ENCODE measurements at regions not wholly inside any gene's neighbourhood (a gene's known extent, or its start where the extent isn't known, plus 50 kb on each side); places are given as distances from the start of the nearest gene placed in this dataset.
"Not testable (repeated sequence)": the region's sequence is repeated elsewhere in the genome, so short reads cannot be mapped to it uniquely, and the experiment has no call there.

DNA sequence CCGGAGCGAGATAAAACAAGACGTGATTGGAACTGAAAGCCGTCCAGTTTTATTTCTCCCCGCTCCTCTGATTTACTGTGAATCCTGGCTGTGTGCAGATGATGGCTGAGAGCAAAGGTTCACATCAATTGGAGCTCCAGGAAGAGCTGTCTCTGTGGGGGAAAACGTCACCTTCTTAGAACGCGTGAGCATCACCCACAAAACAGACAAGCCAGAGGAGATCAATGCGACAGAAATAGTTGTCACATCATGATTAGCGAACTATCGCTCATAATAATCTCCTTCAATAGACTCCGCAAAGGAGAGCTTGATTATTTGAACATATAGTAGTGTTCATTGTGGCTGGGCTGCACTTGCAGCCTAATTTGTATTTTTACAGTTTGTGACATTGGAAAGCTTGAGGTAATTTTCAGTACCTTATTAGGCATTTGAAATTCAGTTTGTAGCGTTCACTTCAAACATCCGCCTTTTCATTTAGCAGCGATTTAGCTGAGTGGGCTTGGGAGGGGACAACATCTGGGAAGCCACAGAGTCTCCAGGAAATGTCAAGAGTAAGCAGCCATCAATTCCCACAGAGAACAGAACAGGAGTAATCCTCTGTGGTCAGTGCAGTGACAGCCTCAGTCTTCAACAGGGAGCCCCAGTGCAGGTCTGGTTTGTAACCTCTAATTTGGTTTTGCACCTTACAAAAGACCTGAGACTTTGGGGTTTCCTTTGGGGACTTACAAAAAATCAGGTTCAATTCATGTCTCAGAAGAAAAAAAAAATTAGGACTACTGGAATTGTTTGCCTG is 276.8 kb upstream of the PFKP start:
- no peaks in the 10 kb centered on the region for H3K4me1 ChIP-seq (ENCODE audit: control insufficient read depth in 5 of 5, insufficient read depth in 5 of 5, low read length in 5 of 5)
- no peak overlapping the region for H3K4me3 ChIP-seq (ENCODE audit: low read depth in 1 of 5, low read length in 5 of 5)
- H3K36me3 ChIP-seq (ENCODE audit: control insufficient read depth in 5 of 5, insufficient read depth in 5 of 5, low read length in 5 of 5): no peaks in the 10 kb centered on the region
- H3K27me3 ChIP-seq (ENCODE audit: control insufficient read depth in 5 of 5, insufficient read depth in 4 of 5, low read length in 5 of 5): no peaks in the 10 kb centered on the region
- no peak overlapping the region for H3K9ac ChIP-seq (ENCODE audit: low read length in 5 of 5)
- no peak overlapping the region for H3K27ac ChIP-seq (ENCODE audit: low read depth, low read length)
- peaks cover 0 to 6% (median 0%) of the 10 kb centered on the region in 5 donors for H3K9me3 ChIP-seq (ENCODE audit: control insufficient read depth in 5 of 5, low read length in 5 of 5)

DNA sequence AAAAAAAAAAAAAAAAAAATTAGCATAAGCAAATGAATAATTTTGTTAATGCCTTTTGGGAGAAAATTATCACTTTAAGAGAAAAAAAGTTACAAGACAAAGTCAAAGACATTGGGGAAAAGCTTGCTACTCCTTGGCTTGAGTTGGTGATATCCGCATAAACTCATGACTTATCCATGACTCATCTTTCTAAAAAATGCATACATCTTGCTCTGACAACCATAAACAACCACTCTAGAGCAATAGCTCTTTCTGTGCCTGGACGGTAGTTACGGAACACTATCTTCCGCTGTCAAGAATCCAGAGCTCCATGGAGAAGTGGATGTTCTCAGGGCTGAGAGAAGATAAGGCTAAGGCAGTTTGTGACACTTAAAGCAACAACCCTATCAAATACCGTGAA is 281.1 kb upstream of the PFKP start:
- Histone ChIP-seq H3K9me3 (ENCODE audit: control insufficient read depth in 5 of 5, low read length in 5 of 5) (no peaks in the 10 kb centered on the region), H3K27ac (ENCODE audit: low read depth, low read length) (no peak overlapping the region), H3K4me1 (ENCODE audit: control insufficient read depth in 5 of 5, insufficient read depth in 5 of 5, low read length in 5 of 5) (no peaks in the 10 kb centered on the region), H3K27me3 (ENCODE audit: control insufficient read depth in 5 of 5, insufficient read depth in 4 of 5, low read length in 5 of 5) (peaks cover 0 to 11% (median 2%) of the 10 kb centered on the region in 5 donors), H3K9ac (ENCODE audit: low read length in 5 of 5) (no peak overlapping the region), H3K4me3 (ENCODE audit: low read depth in 1 of 5, low read length in 5 of 5) (no peak overlapping the region), H3K36me3 (ENCODE audit: control insufficient read depth in 5 of 5, insufficient read depth in 5 of 5, low read length in 5 of 5) (no peaks in the 10 kb centered on the region)

DNA sequence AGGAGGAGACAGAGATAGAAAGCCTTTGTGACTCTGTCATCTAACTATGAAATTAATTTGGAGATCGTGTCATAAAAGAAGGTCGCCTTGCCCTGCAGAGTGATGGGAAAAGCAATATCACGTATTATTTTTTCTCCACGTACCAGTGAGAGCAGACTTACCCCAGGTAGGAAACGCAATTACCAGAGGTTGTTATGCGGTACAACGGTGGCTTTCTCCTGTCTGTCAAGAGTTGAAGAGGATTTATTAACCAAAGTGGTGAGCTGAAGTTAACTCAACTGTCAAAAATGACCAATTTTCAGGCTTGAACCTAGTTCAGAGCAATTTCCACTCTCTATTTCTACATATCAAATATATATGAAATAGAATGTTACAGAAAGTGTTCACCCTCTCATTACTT is 282.6 kb upstream of the PFKP start:
- H3K36me3 ChIP-seq (ENCODE audit: control insufficient read depth in 5 of 5, insufficient read depth in 5 of 5, low read length in 5 of 5): no peaks in the 10 kb centered on the region
- no peak overlapping the region for H3K4me3 ChIP-seq (ENCODE audit: low read depth in 1 of 5, low read length in 5 of 5)
- H3K27ac ChIP-seq (ENCODE audit: low read depth, low read length): no peak overlapping the region
- no peaks in the 10 kb centered on the region for H3K4me1 ChIP-seq (ENCODE audit: control insufficient read depth in 5 of 5, insufficient read depth in 5 of 5, low read length in 5 of 5)
- H3K27me3 ChIP-seq (ENCODE audit: control insufficient read depth in 5 of 5, insufficient read depth in 4 of 5, low read length in 5 of 5): peaks cover 0 to 11% (median 2%) of the 10 kb centered on the region in 5 donors
- H3K9ac ChIP-seq (ENCODE audit: low read length in 5 of 5): no peak overlapping the region
- no peaks in the 10 kb centered on the region for H3K9me3 ChIP-seq (ENCODE audit: control insufficient read depth in 5 of 5, low read length in 5 of 5)

DNA sequence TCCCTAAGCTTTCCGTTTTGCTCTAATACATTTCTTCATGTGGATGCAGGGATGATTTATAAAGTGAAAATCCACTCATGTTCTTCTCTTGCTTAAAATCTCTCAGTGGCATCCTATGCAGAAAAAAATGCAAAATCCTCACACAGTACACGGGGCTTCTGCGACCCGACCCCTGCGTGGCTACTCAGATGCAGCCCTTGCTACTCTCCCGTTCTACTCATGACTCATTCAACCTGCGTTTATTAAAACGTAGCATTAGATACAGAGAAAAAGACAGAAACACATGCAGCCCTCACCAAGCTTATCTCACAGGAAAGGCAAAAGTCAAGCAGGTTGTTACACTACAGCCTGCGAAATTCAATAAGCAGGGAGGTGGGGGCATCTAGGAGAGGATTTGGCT is 284.4 kb upstream of the PFKP start:
- Histone ChIP-seq H3K27ac (ENCODE audit: low read depth, low read length) (no peak overlapping the region), H3K27me3 (ENCODE audit: control insufficient read depth in 5 of 5, insufficient read depth in 4 of 5, low read length in 5 of 5) (peaks cover 0 to 11% (median 2%) of the 10 kb centered on the region in 5 donors), H3K4me3 (ENCODE audit: low read depth in 1 of 5, low read length in 5 of 5) (no peak overlapping the region), H3K9ac (ENCODE audit: low read length in 5 of 5) (no peak overlapping the region), H3K4me1 (ENCODE audit: control insufficient read depth in 5 of 5, insufficient read depth in 5 of 5, low read length in 5 of 5) (no peaks in the 10 kb centered on the region), H3K9me3 (ENCODE audit: control insufficient read depth in 5 of 5, low read length in 5 of 5) (no peaks in the 10 kb centered on the region), H3K36me3 (ENCODE audit: control insufficient read depth in 5 of 5, insufficient read depth in 5 of 5, low read length in 5 of 5) (no peaks in the 10 kb centered on the region)

DNA sequence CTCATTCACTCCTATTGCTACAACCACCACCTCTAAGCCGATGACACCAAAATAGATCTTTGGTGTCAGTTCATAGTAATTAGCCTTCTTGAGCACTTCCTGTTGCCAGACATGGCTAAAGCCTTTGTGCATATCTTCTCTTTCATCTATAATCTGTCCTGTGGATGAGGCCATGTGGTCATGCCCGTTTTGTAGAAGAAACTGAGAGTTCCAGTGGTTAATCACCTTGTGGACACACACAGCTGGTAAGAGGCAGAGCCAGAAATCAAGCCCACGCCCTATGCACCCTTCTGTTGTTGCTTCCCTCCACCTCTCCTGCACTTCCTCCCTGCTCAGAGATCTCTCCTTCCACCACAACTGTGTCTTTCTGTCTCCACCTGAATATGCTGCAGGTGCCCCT is 285.1 kb upstream of the PFKP start:
- Histone ChIP-seq H3K36me3 (ENCODE audit: control insufficient read depth in 5 of 5, insufficient read depth in 5 of 5, low read length in 5 of 5) (no peaks in the 10 kb centered on the region), H3K27me3 (ENCODE audit: control insufficient read depth in 5 of 5, insufficient read depth in 4 of 5, low read length in 5 of 5) (peaks cover 0 to 11% (median 2%) of the 10 kb centered on the region in 5 donors), H3K27ac (ENCODE audit: low read depth, low read length) (no peak overlapping the region), H3K4me3 (ENCODE audit: low read depth in 1 of 5, low read length in 5 of 5) (no peak overlapping the region), H3K9me3 (ENCODE audit: control insufficient read depth in 5 of 5, low read length in 5 of 5) (no peaks in the 10 kb centered on the region), H3K4me1 (ENCODE audit: control insufficient read depth in 5 of 5, insufficient read depth in 5 of 5, low read length in 5 of 5) (no peaks in the 10 kb centered on the region), H3K9ac (ENCODE audit: low read length in 5 of 5) (no peak overlapping the region)

DNA sequence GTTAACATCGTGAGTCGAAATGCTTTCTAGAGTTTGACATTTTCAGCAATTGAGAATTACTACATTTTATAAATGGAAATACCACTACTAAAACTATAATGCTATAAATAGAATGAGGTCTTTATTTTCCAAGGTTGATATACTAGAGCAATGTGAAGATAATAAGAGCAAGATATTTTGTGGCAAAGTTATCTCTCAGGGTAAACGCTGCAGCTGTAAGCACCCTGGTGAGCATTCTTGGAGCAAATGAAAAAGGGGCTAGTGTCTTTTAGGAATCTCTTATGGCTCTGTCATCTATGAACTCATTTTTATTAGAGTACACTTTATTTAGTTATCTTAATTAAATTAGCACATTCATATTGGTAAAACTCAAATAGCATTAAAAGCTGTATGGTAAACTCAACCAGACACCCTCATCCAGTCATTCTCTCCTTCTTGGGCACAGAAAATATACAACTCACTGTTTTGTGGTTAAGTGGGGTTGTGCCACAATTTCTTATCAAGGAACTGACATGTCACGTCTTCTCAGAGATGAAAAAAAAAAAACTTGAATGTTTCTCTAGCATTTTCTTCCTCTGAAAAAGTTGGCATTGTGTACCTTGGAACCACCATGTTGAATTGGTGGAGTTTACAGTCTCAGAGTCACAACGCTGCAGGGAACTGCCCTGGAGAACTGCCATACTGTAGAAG is 289.5 kb upstream of the PFKP start:
- Histone ChIP-seq H3K36me3 (ENCODE audit: control insufficient read depth in 5 of 5, insufficient read depth in 5 of 5, low read length in 5 of 5) (no peaks in the 10 kb centered on the region), H3K9ac (ENCODE audit: low read length in 5 of 5) (no peak overlapping the region), H3K27ac (ENCODE audit: low read depth, low read length) (no peak overlapping the region), H3K27me3 (ENCODE audit: control insufficient read depth in 5 of 5, insufficient read depth in 4 of 5, low read length in 5 of 5) (peaks cover 0 to 8% (median 3%) of the 10 kb centered on the region in 5 donors), H3K4me3 (ENCODE audit: low read depth in 1 of 5, low read length in 5 of 5) (no peak overlapping the region), H3K9me3 (ENCODE audit: control insufficient read depth in 5 of 5, low read length in 5 of 5) (peaks cover 0 to under 1% (median 0%) of the 10 kb centered on the region in 5 donors), H3K4me1 (ENCODE audit: control insufficient read depth in 5 of 5, insufficient read depth in 5 of 5, low read length in 5 of 5) (no peaks in the 10 kb centered on the region)

DNA sequence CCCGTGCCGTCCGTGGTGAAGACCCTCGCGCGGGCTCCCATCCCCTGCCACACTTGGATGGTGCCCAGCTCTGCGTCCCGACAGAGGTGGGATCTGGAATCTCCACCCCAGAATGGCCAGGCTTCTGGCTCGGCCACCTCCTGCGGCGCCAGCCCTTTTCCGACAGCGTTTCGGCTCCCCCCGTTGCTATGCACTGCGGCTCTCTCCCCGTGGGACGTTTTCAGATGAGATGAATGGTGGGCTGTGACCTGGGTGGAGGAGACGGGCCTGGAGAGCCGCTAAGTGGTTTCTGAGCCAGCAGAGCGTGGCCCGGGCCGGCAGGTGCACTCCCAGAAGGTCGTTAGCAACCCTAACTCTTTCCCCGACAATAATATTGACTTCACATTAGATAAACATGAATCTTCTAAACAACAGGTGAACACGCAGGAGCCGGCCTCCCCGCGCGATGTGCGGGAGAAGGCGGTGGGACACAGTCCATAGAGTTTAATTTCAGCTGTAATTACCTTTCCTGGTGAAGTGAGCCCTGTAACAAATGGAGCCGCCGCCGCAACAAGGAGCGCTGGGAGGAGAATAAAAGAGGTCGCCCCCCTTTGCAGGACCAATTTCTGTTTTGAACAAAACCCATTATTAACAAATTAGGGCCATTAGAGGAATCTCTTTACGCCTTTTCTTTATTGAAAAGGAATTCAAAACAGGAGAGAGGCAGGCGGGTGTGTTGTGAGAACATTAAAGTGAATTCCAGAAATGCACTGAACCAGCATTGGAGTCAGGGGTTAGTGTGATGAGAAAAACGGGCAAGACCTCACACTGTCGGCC is 294.3 kb upstream of the PFKP start:
- peaks cover 0 to 3% (median 0%) of the 10 kb centered on the region in 5 donors for H3K27me3 ChIP-seq (ENCODE audit: control insufficient read depth in 5 of 5, insufficient read depth in 4 of 5, low read length in 5 of 5)
- no peak overlapping the region for H3K9ac ChIP-seq (ENCODE audit: low read length in 5 of 5)
- no peaks in the 10 kb centered on the region for H3K36me3 ChIP-seq (ENCODE audit: control insufficient read depth in 5 of 5, insufficient read depth in 5 of 5, low read length in 5 of 5)
- H3K27ac ChIP-seq (ENCODE audit: low read depth, low read length): no peak overlapping the region
- H3K4me3 ChIP-seq (ENCODE audit: low read depth in 1 of 5, low read length in 5 of 5): no peak overlapping the region
- peaks cover 0 to 4% (median 0%) of the 10 kb centered on the region in 5 donors for H3K9me3 ChIP-seq (ENCODE audit: control insufficient read depth in 5 of 5, low read length in 5 of 5)
- no peaks in the 10 kb centered on the region for H3K4me1 ChIP-seq (ENCODE audit: control insufficient read depth in 5 of 5, insufficient read depth in 5 of 5, low read length in 5 of 5)

DNA sequence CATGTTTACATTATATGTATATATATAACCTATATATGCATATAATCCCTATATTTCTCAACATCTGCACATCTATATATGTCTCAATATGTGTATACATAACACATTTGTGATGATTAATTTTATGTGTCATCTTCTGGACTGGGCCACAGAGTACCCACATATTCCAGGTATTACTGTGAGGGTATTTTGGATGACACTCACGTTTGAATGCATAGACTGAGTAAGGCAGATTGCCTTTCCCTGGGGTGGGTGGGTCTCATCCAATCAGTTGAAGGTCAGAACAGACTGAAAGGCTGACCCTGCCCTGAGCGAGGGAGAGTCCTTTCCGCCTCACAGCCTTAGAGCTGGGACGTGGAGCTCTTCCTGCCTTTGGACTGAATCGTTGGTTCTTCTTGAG is 295.2 kb upstream of the PFKP start:
- no peak overlapping the region for H3K4me3 ChIP-seq (ENCODE audit: low read depth in 1 of 5, low read length in 5 of 5)
- H3K27ac ChIP-seq (ENCODE audit: low read depth, low read length): no peak overlapping the region
- peaks cover 0 to 3% (median 0%) of the 10 kb centered on the region in 5 donors for H3K27me3 ChIP-seq (ENCODE audit: control insufficient read depth in 5 of 5, insufficient read depth in 4 of 5, low read length in 5 of 5)
- H3K36me3 ChIP-seq (ENCODE audit: control insufficient read depth in 5 of 5, insufficient read depth in 5 of 5, low read length in 5 of 5): no peaks in the 10 kb centered on the region
- no peaks in the 10 kb centered on the region for H3K4me1 ChIP-seq (ENCODE audit: control insufficient read depth in 5 of 5, insufficient read depth in 5 of 5, low read length in 5 of 5)
- no peak overlapping the region for H3K9ac ChIP-seq (ENCODE audit: low read length in 5 of 5)
- H3K9me3 ChIP-seq (ENCODE audit: control insufficient read depth in 5 of 5, low read length in 5 of 5): peaks cover 0 to 4% (median 0%) of the 10 kb centered on the region in 5 donors

DNA sequence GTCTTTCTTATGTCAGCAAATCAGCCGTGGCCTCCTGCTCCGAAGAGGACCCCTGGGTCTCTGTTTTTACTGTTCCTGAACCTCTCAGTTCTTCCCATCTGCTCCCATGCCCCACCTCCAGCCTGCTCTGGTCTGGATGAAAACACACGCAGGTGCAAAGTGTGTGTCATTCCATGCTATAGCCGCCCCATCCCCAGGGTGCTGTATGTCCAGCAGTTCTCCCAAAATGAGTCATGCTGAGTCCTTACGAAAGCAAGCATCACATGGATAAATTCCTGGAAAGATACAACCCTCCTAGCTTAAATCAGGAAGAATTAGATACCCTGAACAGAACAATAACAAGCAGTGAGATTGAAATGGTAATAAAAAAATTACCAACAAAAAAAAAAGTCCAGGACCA is 300.1 kb upstream of the PFKP start:
- not testable (repeated sequence) for H3K4me1 ChIP-seq (ENCODE audit: control insufficient read depth in 5 of 5, insufficient read depth in 5 of 5, low read length in 5 of 5); H3K36me3 ChIP-seq (ENCODE audit: control insufficient read depth in 5 of 5, insufficient read depth in 5 of 5, low read length in 5 of 5); H3K27ac ChIP-seq (ENCODE audit: low read depth, low read length); H3K9ac ChIP-seq (ENCODE audit: low read length in 5 of 5); H3K4me3 ChIP-seq (ENCODE audit: low read depth in 1 of 5, low read length in 5 of 5); H3K27me3 ChIP-seq (ENCODE audit: control insufficient read depth in 5 of 5, insufficient read depth in 4 of 5, low read length in 5 of 5); H3K9me3 ChIP-seq (ENCODE audit: control insufficient read depth in 5 of 5, low read length in 5 of 5)

DNA sequence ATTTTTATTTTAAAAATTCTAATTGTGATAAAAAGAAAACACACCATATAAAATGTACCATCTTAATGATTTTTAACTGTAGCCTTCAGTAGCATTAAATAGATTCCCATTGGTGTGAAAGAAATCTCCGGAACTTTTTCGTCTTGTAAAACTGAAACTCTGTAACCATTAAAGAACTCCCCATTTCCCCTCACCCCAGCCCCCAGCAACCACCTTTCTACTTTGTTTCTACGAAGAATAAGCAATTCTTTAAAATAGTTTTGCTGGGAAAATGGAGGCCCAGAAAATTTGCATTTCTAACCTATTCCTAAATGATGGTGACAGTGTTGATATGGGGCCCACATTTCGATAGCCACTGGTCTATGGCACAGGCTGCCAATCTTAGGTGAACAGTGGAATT is 305.4 kb upstream of the PFKP start:
- Histone ChIP-seq H3K27ac (ENCODE audit: low read depth, low read length) (no peak overlapping the region), H3K4me3 (ENCODE audit: low read depth in 1 of 5, low read length in 5 of 5) (no peak overlapping the region), H3K9me3 (ENCODE audit: control insufficient read depth in 5 of 5, low read length in 5 of 5) (peaks cover 0 to 3% (median 0%) of the 10 kb centered on the region in 5 donors), H3K36me3 (ENCODE audit: control insufficient read depth in 5 of 5, insufficient read depth in 5 of 5, low read length in 5 of 5) (no peaks in the 10 kb centered on the region), H3K9ac (ENCODE audit: low read length in 5 of 5) (no peak overlapping the region), H3K27me3 (ENCODE audit: control insufficient read depth in 5 of 5, insufficient read depth in 4 of 5, low read length in 5 of 5) (peaks cover 0 to 2% (median 0%) of the 10 kb centered on the region in 5 donors), H3K4me1 (ENCODE audit: control insufficient read depth in 5 of 5, insufficient read depth in 5 of 5, low read length in 5 of 5) (no peaks in the 10 kb centered on the region)

Data from subcutaneous abdominal adipose tissue (tissue), 5 donors.